CD14-positive monocyte (primary cell): ENCODE measurements at regions not wholly inside any gene's neighbourhood (a gene's known extent, or its start where the extent isn't known, plus 50 kb on each side); places are given as distances from the start of the nearest gene placed in this dataset.

Experiments used
- DNase-seq, 3 donors: peaks; one replicate each; pipeline ENCODE4 v3.0.0-alpha.2; 2011 to 2022
- H2AFZ ChIP-seq: 2 replicates; pipeline ENCODE4 v1.6.0; 2012; ENCODE audit warnings: mild to moderate bottlenecking, low read depth, low read length, inconsistent platforms; ENCODE audit not compliant: insufficient read depth, poor library complexity, severe bottlenecking
- H3K27ac ChIP-seq, 2 donors: 1 replicate in 1 of 2; 2 replicates in 1 of 2; pipeline ENCODE4 v1.5.1; 2012 to 2013; ENCODE audit warnings: low read length in 2 of 2, control low read depth in 1 of 2, inconsistent platforms in 1 of 2, low read depth in 1 of 2, mild to moderate bottlenecking in 1 of 2
- H3K27me3 ChIP-seq, 2 donors: one replicate each; pipeline versions ENCODE4 v1.6.0 to v1.6.1; 2011 to 2013; ENCODE audit warnings: low read length in 2 of 2; ENCODE audit not compliant: control insufficient read depth in 2 of 2, insufficient read depth in 2 of 2
- H3K36me3 ChIP-seq, 2 donors: replicated peaks in 1 of 2; 1 replicate in 1 of 2; 2 replicates in 1 of 2; pipeline versions ENCODE4 v1.5.1 to v1.6.1; 2012 to 2013; ENCODE audit warnings: low read length in 2 of 2, control low read depth in 1 of 2, inconsistent platforms in 1 of 2, mild to moderate bottlenecking in 1 of 2; ENCODE audit not compliant: insufficient read depth in 2 of 2, control insufficient read depth in 1 of 2
- H3K4me1 ChIP-seq, 2 donors: 1 replicate in 1 of 2; 2 replicates in 1 of 2; pipeline versions ENCODE4 v1.5.1 to v1.6.1; 2012 to 2013; ENCODE audit warnings: low read length in 2 of 2, control low read depth in 1 of 2, inconsistent platforms in 1 of 2, mild to moderate bottlenecking in 1 of 2, moderate library complexity in 1 of 2; ENCODE audit not compliant: insufficient read depth in 2 of 2, control insufficient read depth in 1 of 2
- H3K4me2 ChIP-seq: replicated peaks from 2 replicates; pipeline ENCODE3; 2012; ENCODE audit warnings: low read length, moderate library complexity, mild to moderate bottlenecking; ENCODE audit not compliant: poor library complexity, severe bottlenecking; ENCODE audit errors: extremely low read depth
- H3K4me3 ChIP-seq, 3 experiments: fragments of 200-600 bp in 1 of 3; sonication (generic) in 1 of 3; replicated peaks in 1 of 3; 1 replicate in 2 of 3; 2 replicates in 1 of 3; pipeline ENCODE4 v1.5.1; 2011 to 2013; ENCODE audit warnings: low read length in 3 of 3, mild to moderate bottlenecking in 3 of 3, control low read depth in 2 of 3, low read depth in 2 of 3, inconsistent platforms in 1 of 3, moderate library complexity in 1 of 3
- H3K79me2 ChIP-seq: 2 replicates; pipeline ENCODE4 v1.6.0; 2012; ENCODE audit warnings: mild to moderate bottlenecking, control low read depth, inconsistent platforms, low read length, moderate library complexity; ENCODE audit not compliant: insufficient read depth
- H3K9ac ChIP-seq: 2 replicates; pipeline ENCODE4 v1.6.0; 2017; ENCODE audit warnings: low read length, mild to moderate bottlenecking; ENCODE audit not compliant: insufficient read depth, poor library complexity, severe bottlenecking
- H3K9me3 ChIP-seq, 2 donors: replicated peaks in 1 of 2; 1 replicate in 1 of 2; 2 replicates in 1 of 2; pipeline versions ENCODE4 v1.5.1 to v1.6.1; 2012 to 2013; ENCODE audit warnings: low read length in 2 of 2, control low read depth in 1 of 2; ENCODE audit not compliant: control insufficient read depth in 1 of 2, insufficient read depth in 1 of 2
- H4K20me1 ChIP-seq: 2 replicates; pipeline ENCODE4 v1.6.0; 2012; ENCODE audit warnings: mild to moderate bottlenecking, low read length, control low read depth, moderate library complexity; ENCODE audit not compliant: insufficient read depth
- H3K27ac Mint-ChIP-seq, 7 donors: one replicate each; pipeline ENCODE4 v1.8.0; 2020; ENCODE audit warnings: mild to moderate bottlenecking in 7 of 7, mixed read lengths in 7 of 7, moderate library complexity in 6 of 7, inconsistent platforms in 2 of 7
- H3K27me3 Mint-ChIP-seq, 3 donors: one replicate each; pipeline ENCODE4 v1.8.0; 2021 to 2022; ENCODE audit warnings: low read depth in 3 of 3, mild to moderate bottlenecking in 3 of 3, mixed read lengths in 3 of 3, moderate library complexity in 3 of 3, inconsistent platforms in 1 of 3
- H3K36me3 Mint-ChIP-seq, 2 donors: one replicate each; pipeline ENCODE4 v1.8.0; 2020; ENCODE audit warnings: mixed read lengths in 2 of 2, inconsistent platforms in 1 of 2, mild to moderate bottlenecking in 1 of 2
- H3K4me1 Mint-ChIP-seq: one replicate; pipeline ENCODE4 v1.8.0; 2020; ENCODE audit warnings: mild to moderate bottlenecking, mixed read lengths
- H3K4me3 Mint-ChIP-seq, 2 donors: one replicate each; pipeline ENCODE4 v1.8.0; 2020; ENCODE audit warnings: mild to moderate bottlenecking in 2 of 2, mixed read lengths in 2 of 2, moderate library complexity in 1 of 2
- H3K9me3 Mint-ChIP-seq, 7 donors: one replicate each; pipeline ENCODE4 v1.8.0; 2020 to 2022; ENCODE audit warnings: mixed read lengths in 7 of 7, mild to moderate bottlenecking in 6 of 7, moderate library complexity in 6 of 7, inconsistent platforms in 2 of 7
- WGBS: methylation state at CpG from one replicate; pipeline ENCODE4 v1.1.5; 2013; ENCODE audit warnings: missing lambda C conversion rate; ENCODE audit not compliant: insufficient coverage; 5-methylcytosine and 5-hydroxymethylcytosine counted together
- intact Hi-C, 2 donors: fragments of 100-400 bp; cut with micrococcal nuclease; formaldehyde crosslinking; loops; one replicate each; pipeline versions ENCODE4 v1.15.0 to v1.15.1; 2023
- TF ChIP-seq, protein P1 (sequence below): fragments of 200-600 bp; IDR thresholded peaks from one replicate; pipeline ENCODE4 v1.8.0; 2022; ENCODE audit warnings: antibody characterized with exemption, mild to moderate bottlenecking

DNA sequence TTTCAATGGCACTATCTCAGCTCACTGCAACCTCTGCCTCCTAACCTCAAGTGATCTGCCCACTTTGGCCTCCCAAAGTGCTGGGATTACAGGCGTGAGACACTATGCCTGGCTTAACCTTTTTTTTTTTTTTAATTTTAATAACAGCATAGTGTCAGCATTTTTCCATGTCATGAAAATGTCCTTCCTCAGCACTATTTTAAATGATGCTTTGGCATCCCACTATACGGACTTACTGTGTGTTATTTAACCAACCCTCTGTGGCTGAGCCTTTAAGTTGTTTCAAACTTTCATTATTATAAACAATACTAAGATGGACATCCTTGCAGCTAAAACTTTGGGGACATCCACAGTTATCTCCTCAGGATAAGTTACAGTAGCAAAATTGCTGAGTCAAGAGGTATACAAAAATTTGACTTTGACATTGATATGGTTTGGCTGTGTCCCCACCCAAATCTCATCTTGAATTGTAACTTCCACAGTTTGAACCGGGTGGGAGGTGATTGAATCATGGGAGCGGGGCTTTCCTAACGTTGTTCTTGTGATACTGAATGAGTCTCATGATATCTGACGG, 123.8 kb upstream of the JARID2 start:
- DNase-seq: no peak
- no peaks in the 10 kb centered on the region for H3K4me1 ChIP-seq
- H3K79me2 ChIP-seq: no peaks in the 10 kb centered on the region
- no peak overlapping the region for H3K4me2 ChIP-seq
- H3K36me3 Mint-ChIP-seq: no peaks in the 10 kb centered on the region
- H3K4me3 ChIP-seq: no peak overlapping the region
- no peaks in the 10 kb centered on the region for H4K20me1 ChIP-seq
- H3K4me3 Mint-ChIP-seq: no peak overlapping the region
- no peak overlapping the region for H3K27ac Mint-ChIP-seq
- peaks cover 1 to 6% (median 1%) of the 10 kb centered on the region in 3 donors for H3K27me3 Mint-ChIP-seq
- H3K9me3 Mint-ChIP-seq: peaks cover 0 to 8% (median 1%) of the 10 kb centered on the region in 7 donors
- no peak overlapping the region for H2AFZ ChIP-seq
- intact Hi-C loops: no loop called here
- no peaks in the 10 kb centered on the region for H3K4me1 Mint-ChIP-seq
- H3K9ac ChIP-seq: no peak overlapping the region
- H3K27ac ChIP-seq: no peak overlapping the region
- no peaks in the 10 kb centered on the region for H3K36me3 ChIP-seq
- TF ChIP-seq, protein P1, sequence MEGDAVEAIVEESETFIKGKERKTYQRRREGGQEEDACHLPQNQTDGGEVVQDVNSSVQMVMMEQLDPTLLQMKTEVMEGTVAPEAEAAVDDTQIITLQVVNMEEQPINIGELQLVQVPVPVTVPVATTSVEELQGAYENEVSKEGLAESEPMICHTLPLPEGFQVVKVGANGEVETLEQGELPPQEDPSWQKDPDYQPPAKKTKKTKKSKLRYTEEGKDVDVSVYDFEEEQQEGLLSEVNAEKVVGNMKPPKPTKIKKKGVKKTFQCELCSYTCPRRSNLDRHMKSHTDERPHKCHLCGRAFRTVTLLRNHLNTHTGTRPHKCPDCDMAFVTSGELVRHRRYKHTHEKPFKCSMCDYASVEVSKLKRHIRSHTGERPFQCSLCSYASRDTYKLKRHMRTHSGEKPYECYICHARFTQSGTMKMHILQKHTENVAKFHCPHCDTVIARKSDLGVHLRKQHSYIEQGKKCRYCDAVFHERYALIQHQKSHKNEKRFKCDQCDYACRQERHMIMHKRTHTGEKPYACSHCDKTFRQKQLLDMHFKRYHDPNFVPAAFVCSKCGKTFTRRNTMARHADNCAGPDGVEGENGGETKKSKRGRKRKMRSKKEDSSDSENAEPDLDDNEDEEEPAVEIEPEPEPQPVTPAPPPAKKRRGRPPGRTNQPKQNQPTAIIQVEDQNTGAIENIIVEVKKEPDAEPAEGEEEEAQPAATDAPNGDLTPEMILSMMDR: no peak
- H3K27me3 ChIP-seq: no peaks in the 10 kb centered on the region
- H3K9me3 ChIP-seq: no peaks in the 10 kb centered on the region
- WGBS: 98% methylated on average over 4 of the region's 6 CpGs

DNA sequence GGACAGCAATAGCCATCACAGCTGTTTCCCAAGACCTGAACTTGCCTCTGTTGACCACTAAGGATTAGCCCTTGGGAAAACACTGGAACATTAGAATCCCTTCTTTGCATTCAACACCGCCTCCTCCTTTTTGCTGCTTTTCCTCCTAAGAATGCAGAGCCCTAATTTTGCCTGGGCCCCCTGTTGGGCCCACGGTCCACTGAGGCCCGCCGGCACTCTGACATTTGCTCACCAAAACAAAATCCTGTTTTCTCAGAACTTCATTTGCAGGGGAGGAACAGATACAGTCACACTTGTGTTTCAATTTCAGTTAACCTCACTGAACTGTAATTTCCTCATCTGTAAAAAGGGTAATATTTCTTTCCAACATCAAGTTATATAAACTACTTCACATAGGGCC, 116.0 kb upstream of the JARID2 start:
- H3K36me3 Mint-ChIP-seq: no peaks in the 10 kb centered on the region

More for the DNA sequence above, 116.0 kb upstream of the JARID2 start:
- H3K27me3 Mint-ChIP-seq: peaks cover 1 to 3% (median 3%) of the 10 kb centered on the region in 3 donors
- Histone ChIP-seq H3K4me3 (no peak overlapping the region), H2AFZ (peak overlapping the region; percentile 33), H4K20me1 (no peaks in the 10 kb centered on the region), H3K9me3 (no peaks in the 10 kb centered on the region), H3K4me1 (peaks cover 32 to 34% of the 10 kb centered on the region in 2 donors), H3K4me2 (peak overlapping the region; percentile 18), H3K9ac (no peak overlapping the region), H3K36me3 (no peaks in the 10 kb centered on the region), H3K79me2 (no peaks in the 10 kb centered on the region), H3K27me3 (no peaks in the 10 kb centered on the region), H3K27ac (peak overlapping the region in 1 of 2 donors; percentile 46)
- no peak for DNase-seq
- TF ChIP-seq, protein P1: no peak
- H3K4me3 Mint-ChIP-seq: peak overlapping the region; percentile 57 to 81
- peaks cover 0 to 2% (median 0%) of the 10 kb centered on the region in 7 donors for H3K9me3 Mint-ChIP-seq
- H3K27ac Mint-ChIP-seq: peak overlapping the region; percentile 70 to 91 (median 85)
- intact Hi-C loops: loop anchor here in 1 of 2 donors (5.0 kb wide), 1 partner anchor 38 kb away; no protein-coding TSS in a partner anchor
- 29% methylated on average over 4 of the region's 4 CpGs for WGBS
- peaks cover 52% of the 10 kb centered on the region for H3K4me1 Mint-ChIP-seq
